NCI-H460 (cell line): ENCODE measurements at regions not wholly inside any gene's neighbourhood (a gene's known extent, or its start where the extent isn't known, plus 50 kb on each side); places are given as distances from the start of the nearest gene placed in this dataset.
"Not testable (repeated sequence)": the region's sequence is repeated elsewhere in the genome, so short reads cannot be mapped to it uniquely, and the experiment has no call there.

Source experiments
- DNase-seq: peaks from one replicate; pipeline ENCODE4 v3.0.0-alpha.2; 2016; ENCODE audit warnings: low read depth; ENCODE audit errors: extremely low read depth

DNA sequence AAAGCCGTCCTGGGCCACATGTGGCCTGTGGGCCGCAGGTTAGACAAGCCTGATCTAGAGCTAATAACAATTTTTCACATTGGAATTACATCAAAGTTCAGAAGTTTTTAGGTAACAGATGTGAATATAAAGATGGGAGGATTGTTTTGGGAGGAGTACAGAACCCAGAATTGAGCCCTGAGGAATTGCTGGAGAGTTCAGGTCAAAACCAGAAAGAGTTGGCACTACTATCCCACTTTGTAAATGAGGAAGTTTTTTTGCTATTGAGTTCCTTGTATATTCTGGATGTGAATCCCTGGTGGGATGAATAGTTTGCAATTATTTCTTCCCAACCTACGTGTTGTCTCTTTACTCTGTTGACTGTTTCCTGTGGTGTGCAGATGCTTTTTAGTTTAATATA is 109.5 kb upstream of the LIPC start:
- DNase-seq, result no peak

DNA sequence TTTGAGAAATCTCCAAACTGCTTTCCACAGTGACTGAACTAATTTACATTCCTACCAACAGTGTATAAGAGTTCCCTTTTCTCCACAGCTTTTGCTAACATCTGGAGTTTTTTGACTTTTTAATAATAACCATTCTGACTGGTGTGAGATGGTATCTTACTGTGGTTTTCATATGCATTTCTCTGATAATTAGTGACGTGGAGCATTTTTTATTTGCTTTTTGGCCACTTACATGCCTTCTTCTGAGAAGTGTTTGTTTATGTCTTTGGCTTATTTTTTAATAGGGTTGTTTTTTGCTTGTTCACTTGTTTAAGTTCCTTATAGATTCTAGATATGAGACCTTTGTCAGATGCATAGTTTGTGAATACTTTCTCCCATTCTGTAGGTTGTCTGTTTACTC is 108.5 kb upstream of the LIPC start:
- not testable (repeated sequence) for DNase-seq

DNA sequence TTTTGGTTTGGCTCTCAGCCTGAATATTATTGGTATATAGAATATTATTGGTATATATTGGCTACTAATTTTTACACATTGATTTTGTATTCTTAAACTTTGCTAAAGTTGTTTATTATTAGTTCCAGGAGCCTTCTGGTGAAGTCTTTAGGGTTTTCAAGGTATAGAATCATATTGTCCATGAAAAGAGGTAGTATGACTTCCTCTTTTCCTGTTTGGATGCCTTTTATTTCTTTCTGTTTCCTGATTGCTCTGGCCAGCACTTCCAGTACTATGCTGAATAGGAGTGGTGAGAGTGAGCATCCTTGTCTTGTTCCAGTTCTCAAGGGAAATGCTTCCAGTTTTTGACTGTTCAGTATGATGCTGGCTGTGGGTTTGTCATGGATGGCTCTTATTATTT is 107.3 kb upstream of the LIPC start:
- no peak for DNase-seq

DNA sequence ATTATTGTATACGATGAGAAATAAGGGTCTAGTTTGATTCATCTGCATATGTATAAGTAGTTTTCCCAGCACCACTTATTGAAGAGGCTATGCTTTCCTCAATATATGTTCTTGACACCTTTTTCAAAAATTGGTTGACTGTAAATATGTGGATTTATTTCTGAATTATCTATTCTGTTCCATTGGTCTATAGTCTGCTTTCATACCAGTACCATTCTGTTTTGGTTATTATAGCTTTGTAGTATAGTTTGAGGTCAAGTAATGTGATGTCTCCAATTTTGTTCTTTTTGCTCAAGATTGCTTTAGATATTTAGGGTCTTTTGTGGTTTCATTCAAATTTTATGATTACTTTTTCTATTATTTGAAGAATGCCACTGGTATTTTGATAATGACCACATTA is 103.8 kb upstream of the LIPC start:
- no peak for DNase-seq

DNA sequence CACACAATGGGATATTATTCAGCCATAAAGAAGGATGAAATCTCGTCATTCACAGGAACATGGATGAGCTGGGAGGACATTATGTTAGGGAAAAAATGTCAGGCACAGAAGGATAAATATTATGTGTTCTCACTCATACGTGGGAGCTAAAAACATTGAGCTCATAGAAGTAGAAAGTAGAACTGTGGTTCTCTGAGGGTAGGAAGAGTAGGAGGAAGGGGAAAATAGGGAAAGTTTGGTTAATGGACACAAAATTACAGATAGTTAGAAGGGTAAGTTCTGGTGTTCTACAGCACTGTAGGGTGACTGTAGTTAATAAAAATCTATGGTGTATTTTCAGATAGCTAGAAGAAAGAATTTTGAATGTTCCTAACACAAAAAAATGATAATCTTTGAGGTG is 102.6 kb upstream of the LIPC start:
- DNase-seq, result no peak

DNA sequence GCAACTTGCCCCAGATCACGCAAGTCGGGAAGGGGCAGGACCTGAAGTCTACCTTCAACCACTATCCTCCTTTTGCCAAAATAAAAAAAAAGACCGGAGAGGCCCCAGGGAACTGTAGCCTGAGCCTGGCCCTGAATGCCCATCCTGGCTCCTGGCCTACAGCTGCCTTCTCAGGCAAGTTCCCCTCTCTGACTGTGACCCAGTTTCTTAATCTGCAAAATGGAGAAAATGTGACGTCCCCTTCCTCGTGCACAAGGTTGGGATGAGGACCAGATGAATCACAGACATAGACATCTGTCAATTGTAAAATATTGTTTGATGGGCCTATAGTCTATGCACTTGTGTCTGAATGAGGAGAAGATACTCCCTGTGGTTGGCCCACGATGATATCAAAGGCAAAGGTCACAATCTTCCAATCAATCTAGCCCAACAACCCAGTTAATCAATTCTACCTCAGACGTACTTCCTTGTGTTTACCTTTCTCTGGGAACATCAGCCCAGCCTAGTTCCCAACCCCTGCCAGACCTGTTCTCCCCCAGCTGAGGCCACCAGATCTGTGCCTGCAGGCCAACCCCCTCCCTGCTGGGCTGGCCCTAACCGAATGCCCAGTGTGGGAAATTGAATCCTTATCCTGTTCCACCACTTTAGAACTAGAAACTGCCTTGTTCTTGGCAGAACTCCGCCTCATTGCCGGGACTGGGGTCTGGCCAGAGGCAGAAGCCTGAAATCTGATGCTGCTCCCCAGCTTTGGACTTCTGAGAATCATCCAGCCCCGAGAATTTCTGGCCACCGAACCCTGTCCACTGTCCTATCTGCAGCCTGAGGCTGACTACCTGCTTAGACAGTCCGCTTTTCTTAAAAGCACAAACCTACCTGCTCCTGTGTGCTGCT is 101.8 kb upstream of the LIPC start:
- DNase-seq, result no peak

DNA sequence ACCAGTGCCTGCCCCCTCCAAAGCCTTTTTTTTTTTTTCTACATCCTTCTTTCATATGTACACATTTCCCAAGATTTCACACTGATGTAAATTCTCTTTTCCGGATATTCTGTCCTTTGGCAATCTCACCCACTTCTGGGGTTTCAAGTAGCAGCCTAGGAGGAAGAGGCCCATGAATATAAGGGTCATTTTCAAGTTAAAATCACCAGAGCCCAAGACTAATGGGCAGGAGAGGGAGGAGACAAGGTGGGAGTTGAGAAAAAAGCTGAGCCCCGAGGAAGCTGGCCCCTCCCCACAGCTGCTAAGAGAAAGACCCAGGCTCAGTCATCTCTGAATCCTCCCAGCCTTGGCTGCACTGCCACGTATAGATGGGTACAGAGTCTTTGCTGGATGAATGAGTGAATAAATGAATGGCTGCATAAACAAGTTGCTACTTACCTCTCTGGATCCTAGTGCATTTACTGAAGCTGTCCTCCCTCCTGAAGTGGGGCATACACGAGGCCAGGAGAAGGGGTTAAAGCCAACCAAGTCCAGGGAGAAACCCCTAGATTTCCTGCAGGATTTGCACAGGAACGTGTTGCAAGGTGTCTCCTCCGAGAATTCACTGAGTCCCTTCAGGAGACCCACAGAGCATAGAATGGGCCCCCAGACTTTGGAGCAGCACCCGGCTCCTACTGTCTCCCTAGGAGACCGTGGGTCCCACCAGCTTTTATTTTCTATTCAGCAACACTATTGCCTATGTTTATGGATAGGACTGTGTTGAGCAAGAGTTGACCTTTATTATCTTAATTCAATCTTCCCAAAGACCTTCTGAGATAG is 100.8 kb upstream of the LIPC start:
- no peak for DNase-seq

DNA sequence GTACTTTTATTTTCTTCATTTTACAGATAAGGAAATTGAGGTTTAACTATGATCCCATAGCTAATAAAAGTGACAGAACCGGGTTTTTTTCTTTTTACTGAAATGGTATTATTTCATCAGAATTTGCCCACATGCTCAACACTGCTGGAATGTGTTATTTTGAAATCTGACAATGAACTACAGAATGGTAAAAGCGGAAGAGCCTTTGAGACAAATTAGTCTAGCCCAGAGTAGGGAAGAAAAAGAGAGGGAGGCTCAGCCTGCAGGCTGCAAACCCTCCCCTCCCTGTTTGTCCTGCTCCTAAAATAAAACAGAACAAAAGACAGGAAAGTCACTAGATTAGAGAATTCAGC is 100.3 kb upstream of the LIPC start:
- DNase-seq, result no peak

DNA sequence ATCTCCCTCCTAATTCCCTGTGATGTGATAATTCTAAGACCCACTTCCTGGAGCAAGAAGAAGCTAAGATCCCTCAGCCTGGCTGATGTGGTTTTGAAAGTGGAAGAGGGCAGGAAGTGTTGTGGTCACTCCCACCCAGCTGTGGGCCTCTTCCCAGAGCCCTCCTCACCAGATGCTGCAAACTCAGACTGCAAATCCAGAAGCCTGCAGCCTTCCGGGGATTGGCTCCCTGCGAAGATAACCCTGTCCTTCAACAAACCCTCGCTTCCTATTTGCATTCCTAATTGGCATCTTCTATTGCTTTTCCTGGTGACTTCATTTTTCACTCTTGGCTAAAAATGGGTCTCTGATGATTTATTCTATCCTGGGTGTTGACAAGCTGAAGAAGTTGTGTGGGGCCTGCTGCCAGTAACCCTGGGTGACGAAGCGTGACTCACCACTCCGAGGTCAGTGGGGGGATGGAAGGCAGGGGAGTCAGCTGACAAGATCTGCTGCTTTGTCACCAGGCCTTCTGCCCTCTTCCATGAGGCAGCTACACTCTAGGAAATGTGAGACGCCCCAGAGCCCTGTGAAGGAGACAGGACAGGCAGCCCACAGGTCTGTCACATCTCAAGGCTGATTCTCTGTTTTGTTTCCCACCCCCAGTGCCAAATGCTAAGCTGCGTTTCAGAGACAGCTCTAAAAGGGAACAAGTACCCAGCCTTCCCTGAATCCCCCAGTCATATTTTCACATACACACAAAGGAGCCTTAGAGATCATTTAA is 99.7 kb upstream of the LIPC start:
- DNase-seq, result peak; percentile 93

DNA sequence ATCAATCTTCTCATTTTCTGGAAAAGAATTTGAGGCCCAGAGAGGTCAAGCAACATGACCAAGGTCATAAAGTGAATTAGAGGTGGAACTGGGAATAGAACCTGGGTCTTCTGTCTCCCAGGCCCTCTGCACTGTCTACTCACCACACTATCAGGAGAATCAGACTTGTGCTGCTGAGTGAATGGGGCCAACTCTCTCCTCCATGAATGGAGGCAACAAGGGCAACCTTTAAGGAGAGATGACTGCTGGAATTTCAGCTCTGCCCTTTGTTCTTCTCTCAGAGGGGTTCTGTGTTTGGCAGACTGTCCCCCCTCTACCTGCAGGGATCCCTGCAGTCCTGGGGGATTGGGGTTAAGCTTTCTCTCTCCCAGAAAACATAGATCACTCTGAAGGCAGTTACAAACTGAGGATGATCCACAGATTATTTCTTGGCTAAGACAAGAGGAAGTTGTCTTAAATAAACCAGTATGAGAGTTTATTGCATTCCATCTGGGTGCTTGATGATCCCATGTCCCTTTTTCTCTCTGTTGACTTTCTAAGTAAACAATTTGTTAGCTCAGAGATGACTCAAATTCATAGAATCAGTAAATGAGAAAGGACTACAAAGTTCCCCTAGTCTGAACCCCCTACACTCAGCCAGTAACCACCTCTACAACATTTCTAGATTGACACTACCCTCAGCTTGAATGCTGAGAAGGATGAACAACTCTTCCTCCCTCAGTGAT is 99.0 kb upstream of the LIPC start:
- DNase-seq, result no peak

DNA sequence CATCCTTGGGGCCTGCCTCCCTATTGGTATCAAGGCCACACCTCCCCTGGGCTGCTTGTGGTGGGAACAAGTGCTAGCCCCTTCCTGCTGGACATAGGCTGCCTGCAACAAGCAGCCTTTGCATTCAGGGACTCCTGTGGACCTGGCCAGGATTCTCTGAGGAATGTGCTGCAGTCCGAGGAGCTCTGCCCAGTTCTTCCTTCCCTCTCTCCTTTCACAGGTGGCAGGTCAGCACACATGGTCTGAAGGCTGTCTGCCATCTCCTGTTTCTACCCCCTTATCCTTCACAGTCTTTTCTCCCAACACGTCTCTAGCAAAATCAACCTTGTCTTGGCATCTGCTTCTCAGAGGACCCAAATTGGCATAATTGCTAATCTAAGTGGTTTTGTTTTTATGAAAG is 97.0 kb upstream of the LIPC start:
- DNase-seq, result no peak

DNA sequence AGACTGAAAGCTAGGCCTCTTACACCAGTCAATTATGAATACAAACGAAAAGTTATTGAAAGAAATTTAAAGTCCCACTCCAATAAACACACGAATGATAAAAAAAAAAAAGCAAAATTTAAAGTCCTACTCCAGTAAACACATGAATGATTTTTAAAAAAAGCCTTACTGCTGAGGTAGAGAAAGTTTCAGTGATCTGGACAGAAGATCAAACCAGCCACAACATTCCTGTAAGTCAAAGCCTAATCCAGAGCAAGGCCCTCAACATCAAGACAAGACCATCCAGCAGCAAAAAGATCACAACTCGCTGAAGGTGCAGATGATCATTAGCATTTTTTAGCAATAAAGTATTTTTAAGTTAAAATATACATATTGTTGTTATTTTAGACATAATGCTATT is 95.6 kb upstream of the LIPC start:
- DNase-seq, result no peak

DNA sequence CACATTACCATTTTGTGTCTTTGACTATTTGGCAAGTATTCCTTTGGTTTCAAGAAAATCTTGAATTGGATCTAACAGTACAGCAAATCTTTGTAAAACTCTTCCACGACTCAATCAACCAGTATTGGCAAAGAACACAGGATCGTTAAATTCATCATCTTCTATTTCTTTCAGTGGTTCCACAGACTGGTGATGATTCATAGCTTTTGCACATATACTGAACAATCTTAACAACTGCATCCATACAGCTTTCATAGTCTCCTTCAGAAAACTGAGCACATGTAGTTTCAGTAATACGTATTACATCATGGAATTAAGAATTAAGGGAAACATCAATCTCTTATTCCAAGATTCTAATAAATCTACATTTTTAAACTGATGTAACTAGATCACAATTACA is 91.6 kb upstream of the LIPC start:
- DNase-seq, result no peak

DNA sequence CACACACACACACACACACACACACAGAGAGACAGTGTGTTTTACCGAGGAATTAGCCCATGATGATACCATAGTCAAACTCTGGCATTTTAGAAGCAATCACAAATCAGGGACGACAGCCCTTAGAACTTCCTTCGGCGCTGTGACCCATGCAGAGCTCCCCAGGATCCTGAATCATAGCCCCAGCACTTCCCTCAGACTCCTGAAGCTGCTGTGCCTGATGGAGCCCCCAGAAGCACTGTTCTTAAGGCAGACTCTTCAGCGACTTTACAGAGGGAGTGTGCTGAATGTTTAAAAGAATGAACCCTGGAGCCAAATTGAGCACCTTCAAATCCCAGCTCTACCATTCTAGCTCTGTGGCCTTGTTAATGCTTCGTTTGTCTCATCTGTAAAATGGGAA is 89.3 kb upstream of the LIPC start:
- DNase-seq, result no peak

DNA sequence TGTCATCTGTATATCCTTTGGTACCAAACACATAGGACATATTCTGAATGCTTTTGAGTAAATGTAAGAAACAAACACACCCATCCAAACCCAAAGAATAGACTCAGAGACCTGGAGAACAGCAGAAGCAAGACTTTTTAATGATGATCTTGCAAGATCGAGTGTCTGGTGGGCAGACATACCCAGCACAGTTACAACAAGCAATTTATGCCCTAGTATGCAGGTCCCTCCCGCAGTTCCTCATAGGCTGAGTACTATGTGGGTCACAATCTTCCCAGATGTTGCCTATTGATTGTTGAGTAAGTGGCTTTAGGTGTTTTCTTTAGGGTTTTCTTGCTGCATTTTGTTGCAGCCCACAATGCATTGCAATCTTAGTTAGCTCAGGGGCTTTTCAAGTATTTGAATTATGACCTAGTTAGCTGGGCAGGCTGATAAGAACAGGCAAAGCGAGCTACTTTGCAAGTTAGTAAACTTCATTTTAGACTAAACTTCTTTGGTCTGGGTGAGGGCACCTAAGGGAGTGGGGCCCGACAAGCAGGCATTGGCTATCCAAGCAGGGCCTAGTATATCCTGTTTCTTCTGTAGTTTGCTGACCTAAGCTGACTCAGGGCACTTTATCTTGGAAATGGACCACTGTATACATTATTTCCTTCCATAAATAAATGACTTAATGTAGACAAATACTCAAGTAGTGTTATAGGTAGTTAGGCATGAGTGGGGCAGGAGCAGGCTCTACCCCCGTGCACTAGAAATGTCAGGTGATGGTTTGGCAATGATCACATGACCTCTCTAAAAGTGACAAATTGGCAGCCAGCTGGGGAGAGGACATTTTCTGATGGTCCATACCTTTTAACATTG is 87.3 kb upstream of the LIPC start:
- DNase-seq, result no peak

DNA sequence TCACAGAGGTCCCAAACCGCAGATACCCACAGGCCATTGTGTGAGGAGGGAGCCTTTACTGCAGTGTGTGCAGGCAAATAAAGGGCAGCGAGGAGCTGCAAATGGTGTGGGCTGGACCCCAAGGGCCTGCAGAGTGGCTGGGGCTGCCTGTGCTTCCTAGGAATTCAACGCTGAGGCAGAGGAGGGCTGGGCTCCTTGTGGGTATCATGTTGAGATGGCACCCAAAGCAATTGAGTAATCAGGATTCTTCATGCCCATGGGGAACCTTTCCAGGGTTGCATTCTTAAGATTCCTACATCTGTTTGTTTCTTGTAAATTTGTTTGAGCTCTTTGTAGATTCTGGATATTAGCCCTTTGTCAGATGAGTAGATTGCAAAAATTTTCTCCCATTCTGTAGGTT is 85.4 kb upstream of the LIPC start:
- no peak for DNase-seq

DNA sequence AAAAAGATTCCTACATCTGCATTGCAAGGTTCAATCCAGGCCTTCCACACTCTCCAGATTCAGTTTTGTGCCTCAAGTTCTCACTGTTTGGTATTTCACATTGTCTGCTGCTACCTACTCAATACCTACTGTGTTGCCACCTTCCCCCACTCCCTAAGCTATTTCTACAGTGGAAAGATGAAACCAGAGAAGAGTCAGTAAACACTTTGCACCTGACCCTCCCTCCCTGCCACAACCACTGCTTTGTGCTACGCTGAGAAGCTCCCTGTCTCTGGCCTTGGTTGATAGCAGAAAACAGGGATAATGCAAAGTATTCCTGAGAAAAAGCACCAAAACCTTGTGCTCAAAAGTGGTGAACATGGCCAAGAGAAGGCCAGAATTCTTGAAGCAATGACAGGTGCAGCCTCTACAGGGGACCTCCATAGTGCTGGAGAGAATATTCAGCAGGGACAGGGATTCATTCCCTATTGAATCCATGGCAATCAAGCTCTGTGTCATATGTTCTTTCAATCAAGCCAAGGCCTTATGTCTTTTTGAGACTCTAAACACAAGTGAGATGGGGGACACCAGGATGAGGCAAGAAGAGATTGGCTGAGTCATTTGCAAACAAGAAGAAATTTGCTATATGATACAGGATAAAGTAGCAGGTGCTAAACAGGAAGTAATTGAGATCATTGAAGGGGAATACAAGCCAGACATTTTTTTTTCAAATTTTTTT is 83.5 kb upstream of the LIPC start:
- DNase-seq, result no peak

DNA sequence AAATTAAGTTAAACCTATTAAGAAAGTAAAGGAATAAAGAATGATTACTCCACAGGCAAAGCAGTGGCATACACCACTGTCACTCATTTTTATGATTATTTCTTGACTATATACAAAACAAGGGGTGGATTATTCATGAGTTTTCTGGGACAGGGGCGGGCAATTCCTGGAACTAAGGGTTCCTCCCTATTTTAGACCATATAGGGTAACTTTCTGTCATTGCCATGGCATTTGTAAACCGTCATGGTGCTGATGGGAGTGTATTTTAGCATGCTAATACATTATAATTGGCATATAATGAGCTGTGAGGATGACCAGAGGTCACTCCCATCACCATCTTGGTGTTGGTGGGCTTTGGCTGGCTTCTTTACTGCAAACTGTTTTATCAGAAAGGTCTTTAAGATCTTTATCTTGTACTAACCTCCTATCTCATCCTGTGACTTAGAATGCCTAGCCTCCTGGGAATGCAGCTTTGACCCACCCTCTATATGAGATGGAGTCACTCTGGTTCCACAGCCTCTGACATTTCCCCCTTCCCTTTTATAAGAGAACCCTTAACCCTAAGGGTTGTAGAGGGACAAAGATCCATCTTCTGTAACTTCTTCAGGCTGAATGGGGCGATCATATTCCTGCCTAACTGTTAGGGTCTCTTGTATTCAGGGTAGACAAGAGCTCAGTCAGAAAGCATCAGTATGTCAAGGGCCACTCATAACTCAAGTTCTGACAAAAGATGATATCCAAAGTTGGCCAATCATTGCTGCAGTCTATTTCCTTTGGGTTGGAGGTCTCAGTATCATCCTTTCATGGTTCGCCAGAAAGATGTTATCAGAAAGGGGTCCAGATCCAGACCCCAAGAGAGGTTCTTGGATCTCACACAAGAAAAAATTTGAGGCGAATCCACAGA is 79.5 kb upstream of the LIPC start:
- DNase-seq, result no peak
